ENCODE measurements at regions not wholly inside any gene's neighbourhood (a gene's known extent, or its start where the extent isn't known, plus 50 kb on each side); places are given as distances from the start of the nearest gene placed in this dataset.

DNA sequence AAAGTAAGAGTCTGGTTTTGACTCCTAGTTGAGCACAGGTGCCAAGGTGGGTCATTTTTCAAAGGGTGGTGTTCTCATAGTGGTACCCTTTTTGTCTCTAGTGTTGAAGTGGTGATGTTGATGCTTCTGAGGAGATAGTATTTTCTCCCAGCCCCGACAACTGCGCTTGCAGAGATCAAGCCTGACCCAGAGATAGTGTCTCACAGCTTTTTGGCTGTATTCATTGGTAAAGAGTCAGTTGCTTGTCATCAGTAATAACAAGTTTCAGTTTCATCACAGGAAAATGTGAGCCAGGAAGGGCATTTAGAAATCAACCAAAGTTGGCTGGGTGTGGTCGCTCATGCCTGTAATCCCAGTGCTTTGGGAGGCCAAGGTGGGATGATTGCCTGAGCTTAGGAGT is 139.3 kb downstream of the NFKBIZ start:
- Mint-ChIP-seq H3K4me3 (no peak overlapping the region), H3K9me3 (peaks cover 0 to 11% (median 3%) of the 10 kb centered on the region in 7 donors), H3K27ac (peak overlapping the region; percentile 38 to 94 (median 86)), H3K27me3 (ENCODE audit: low read depth in 3 of 3) (no peaks in the 10 kb centered on the region), H3K36me3 (peaks cover 5 to 7% of the 10 kb centered on the region in 2 donors), H3K4me1 (peaks cover 27% of the 10 kb centered on the region)
- Histone ChIP-seq H3K9me3 (replicated peaks in 1 of 2; ENCODE audit: control insufficient read depth in 1 of 2, insufficient read depth in 1 of 2, low read length in 2 of 2) (no peaks in the 10 kb centered on the region), H2AFZ (ENCODE audit: insufficient read depth, low read depth, low read length, poor library complexity, severe bottlenecking) (no peak overlapping the region), H3K79me2 (ENCODE audit: insufficient read depth, low read length) (no peaks in the 10 kb centered on the region), H3K9ac (ENCODE audit: insufficient read depth, low read length, poor library complexity, severe bottlenecking) (no peak overlapping the region), H3K27me3 (ENCODE audit: control insufficient read depth in 2 of 2, insufficient read depth in 2 of 2, low read length in 2 of 2) (no peaks in the 10 kb centered on the region), H3K36me3 (replicated peaks in 1 of 2; ENCODE audit: control insufficient read depth in 1 of 2, insufficient read depth in 2 of 2, low read length in 2 of 2) (no peaks in the 10 kb centered on the region), H3K4me2 (replicated peaks; ENCODE audit: extremely low read depth, low read length, poor library complexity, severe bottlenecking) (peak overlapping the region; percentile 40), H3K4me3 (replicated peaks in 1 of 3; ENCODE audit: low read depth in 2 of 3, low read length in 3 of 3) (peak overlapping the region in 1 of 3 experiments; percentile 5), H3K4me1 (ENCODE audit: control insufficient read depth in 1 of 2, insufficient read depth in 2 of 2, low read length in 2 of 2) (peaks cover 23 to 25% of the 10 kb centered on the region in 2 donors), H4K20me1 (ENCODE audit: insufficient read depth, low read length) (no peaks in the 10 kb centered on the region), H3K27ac (ENCODE audit: low read depth in 1 of 2, low read length in 2 of 2) (peak overlapping the region; percentile 39 to 82)
- intact Hi-C loops (cut with micrococcal nuclease), result loop anchor here in 1 of 2 donors (5.0 kb wide), 1 partner anchor 44 kb away; no protein-coding TSS in a partner anchor
- 58% methylated on average over 2 of the region's 3 CpGs for WGBS (ENCODE audit: insufficient coverage)
- DNase-seq, result peak; percentile 44 to 62 (median 57)
- TF ChIP-seq, protein P1, sequence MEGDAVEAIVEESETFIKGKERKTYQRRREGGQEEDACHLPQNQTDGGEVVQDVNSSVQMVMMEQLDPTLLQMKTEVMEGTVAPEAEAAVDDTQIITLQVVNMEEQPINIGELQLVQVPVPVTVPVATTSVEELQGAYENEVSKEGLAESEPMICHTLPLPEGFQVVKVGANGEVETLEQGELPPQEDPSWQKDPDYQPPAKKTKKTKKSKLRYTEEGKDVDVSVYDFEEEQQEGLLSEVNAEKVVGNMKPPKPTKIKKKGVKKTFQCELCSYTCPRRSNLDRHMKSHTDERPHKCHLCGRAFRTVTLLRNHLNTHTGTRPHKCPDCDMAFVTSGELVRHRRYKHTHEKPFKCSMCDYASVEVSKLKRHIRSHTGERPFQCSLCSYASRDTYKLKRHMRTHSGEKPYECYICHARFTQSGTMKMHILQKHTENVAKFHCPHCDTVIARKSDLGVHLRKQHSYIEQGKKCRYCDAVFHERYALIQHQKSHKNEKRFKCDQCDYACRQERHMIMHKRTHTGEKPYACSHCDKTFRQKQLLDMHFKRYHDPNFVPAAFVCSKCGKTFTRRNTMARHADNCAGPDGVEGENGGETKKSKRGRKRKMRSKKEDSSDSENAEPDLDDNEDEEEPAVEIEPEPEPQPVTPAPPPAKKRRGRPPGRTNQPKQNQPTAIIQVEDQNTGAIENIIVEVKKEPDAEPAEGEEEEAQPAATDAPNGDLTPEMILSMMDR (IDR thresholded peaks at IDR 0.05), result no peak

DNA sequence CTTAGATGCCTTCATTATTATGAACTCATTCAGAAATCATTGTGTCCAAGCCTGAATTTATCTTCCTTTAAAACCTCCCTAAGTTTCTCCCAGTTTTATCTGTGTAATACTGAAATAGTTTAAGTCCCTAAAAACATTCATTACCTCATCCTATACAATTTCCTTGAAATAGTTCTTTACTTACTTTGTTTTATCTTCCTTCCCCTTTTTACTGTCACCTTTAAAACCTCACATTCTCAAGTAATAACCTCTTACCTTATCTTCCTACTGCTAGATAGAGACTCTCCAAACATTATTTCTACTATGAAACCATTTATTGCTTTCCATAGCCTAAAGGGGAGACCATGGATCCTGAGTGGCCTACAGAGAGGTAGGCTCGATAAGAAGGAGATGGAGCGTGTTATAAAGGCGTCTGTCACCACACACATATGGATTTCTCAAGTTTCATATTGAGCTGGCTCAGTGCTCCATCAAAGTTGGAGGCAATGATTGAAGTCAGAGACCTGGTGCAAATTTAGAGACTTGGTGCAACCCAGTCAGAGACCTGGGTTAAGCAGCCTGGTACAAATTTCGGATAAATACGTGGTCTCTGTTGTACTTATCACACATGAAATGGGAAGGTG is 140.4 kb downstream of the NFKBIZ start:
- peak overlapping the region in 4 of 7 donors; percentile 52 to 94 (median 66) for H3K27ac Mint-ChIP-seq
- no peaks in the 10 kb centered on the region for H3K9me3 ChIP-seq (replicated peaks in 1 of 2; ENCODE audit: control insufficient read depth in 1 of 2, insufficient read depth in 1 of 2, low read length in 2 of 2)
- H3K79me2 ChIP-seq (ENCODE audit: insufficient read depth, low read length), result no peaks in the 10 kb centered on the region
- TF ChIP-seq, protein P1 (IDR thresholded peaks at IDR 0.05), result no peak
- H3K9ac ChIP-seq (ENCODE audit: insufficient read depth, low read length, poor library complexity, severe bottlenecking), result no peak overlapping the region
- no peaks in the 10 kb centered on the region for H4K20me1 ChIP-seq (ENCODE audit: insufficient read depth, low read length)
- H3K27ac ChIP-seq (ENCODE audit: low read depth in 1 of 2, low read length in 2 of 2), result no peak overlapping the region
- no peaks in the 10 kb centered on the region for H3K27me3 ChIP-seq (ENCODE audit: control insufficient read depth in 2 of 2, insufficient read depth in 2 of 2, low read length in 2 of 2)
- no peaks in the 10 kb centered on the region for H3K27me3 Mint-ChIP-seq (ENCODE audit: low read depth in 3 of 3)
- intact Hi-C loops (cut with micrococcal nuclease), result loop anchor here in 1 of 2 donors (5.0 kb wide), 1 partner anchor 43 kb away; no protein-coding TSS in a partner anchor
- peaks cover 27% of the 10 kb centered on the region for H3K4me1 Mint-ChIP-seq
- no peak overlapping the region for H2AFZ ChIP-seq (ENCODE audit: insufficient read depth, low read depth, low read length, poor library complexity, severe bottlenecking)
- H3K36me3 ChIP-seq (replicated peaks in 1 of 2; ENCODE audit: control insufficient read depth in 1 of 2, insufficient read depth in 2 of 2, low read length in 2 of 2), result no peaks in the 10 kb centered on the region
- DNase-seq, result no peak
- no peak overlapping the region for H3K4me3 Mint-ChIP-seq
- H3K36me3 Mint-ChIP-seq, result peaks cover 5 to 7% of the 10 kb centered on the region in 2 donors
- H3K4me2 ChIP-seq (replicated peaks; ENCODE audit: extremely low read depth, low read length, poor library complexity, severe bottlenecking), result no peak overlapping the region
- WGBS (ENCODE audit: insufficient coverage), result 100% methylated on average over 2 of the region's 5 CpGs
- H3K4me1 ChIP-seq (ENCODE audit: control insufficient read depth in 1 of 2, insufficient read depth in 2 of 2, low read length in 2 of 2), result peaks cover 23 to 25% of the 10 kb centered on the region in 2 donors
- H3K9me3 Mint-ChIP-seq, result peaks cover 0 to 11% (median 3%) of the 10 kb centered on the region in 7 donors
- H3K4me3 ChIP-seq (replicated peaks in 1 of 3; ENCODE audit: low read depth in 2 of 3, low read length in 3 of 3), result no peak overlapping the region
